ENCODE measurements at regions not wholly inside any gene's neighbourhood (a gene's known extent, or its start where the extent isn't known, plus 50 kb on each side); places are given as distances from the start of the nearest gene placed in this dataset.

- H3K36me3 ChIP-seq, result no peaks in the 10 kb centered on the region
- no peaks in the 10 kb centered on the region for H3K4me1 ChIP-seq
- TF ChIP-seq POLR2AphosphoS5 (IDR thresholded peaks at IDR 0.05) (no peak), EP300 (IDR thresholded peaks at IDR 0.05) (no peak), CTCF (IDR thresholded peaks at IDR 0.05) (no peak)
- 55% methylated on average over 1 of the region's 1 CpG for WGBS
- H3K27ac ChIP-seq, result no peak overlapping the region
- no peak overlapping the region for H3K4me3 ChIP-seq
- no peaks in the 10 kb centered on the region for H3K9me3 ChIP-seq
- no peaks in the 10 kb centered on the region for H3K27me3 ChIP-seq
- DNase-seq (ENCODE audit: low spot score in 2 of 2), result no peak
Observed at GRCh38 chrX:111020283-111020682, 75.7 kb upstream of the PAK3 start.

GRCh38 chrX:111013778-111014455 is 82.1 kb upstream of the PAK3 start:
- Histone ChIP-seq H3K36me3 (no peaks in the 10 kb centered on the region), H3K4me1 (no peaks in the 10 kb centered on the region), H3K4me3 (no peak overlapping the region), H3K27me3 (no peaks in the 10 kb centered on the region), H3K27ac (no peak overlapping the region), H3K9me3 (no peaks in the 10 kb centered on the region)
- DNase-seq (ENCODE audit: low spot score in 2 of 2), result no peak
- WGBS, result 74% methylated on average over 3 of the region's 3 CpGs
- TF ChIP-seq POLR2AphosphoS5 (IDR thresholded peaks at IDR 0.05) (no peak), CTCF (IDR thresholded peaks at IDR 0.05) (no peak), EP300 (IDR thresholded peaks at IDR 0.05) (no peak), POLR2A (IDR thresholded peaks at IDR 0.05) (no peak)

- WGBS, result 34% methylated on average over 3 of the region's 3 CpGs
- Histone ChIP-seq H3K9me3 (no peaks in the 10 kb centered on the region), H3K27ac (no peak overlapping the region), H3K27me3 (no peaks in the 10 kb centered on the region), H3K4me1 (no peaks in the 10 kb centered on the region), H3K4me3 (no peak overlapping the region), H3K36me3 (no peaks in the 10 kb centered on the region)
- TF ChIP-seq POLR2AphosphoS5 (IDR thresholded peaks at IDR 0.05) (no peak), POLR2A (IDR thresholded peaks at IDR 0.05) (no peak), EP300 (IDR thresholded peaks at IDR 0.05) (no peak), CTCF (IDR thresholded peaks at IDR 0.05) (no peak)
- no peak for DNase-seq (ENCODE audit: low spot score in 2 of 2)
Observed at GRCh38 chrX:111010111-111010510, 85.9 kb upstream of the PAK3 start.

- Histone ChIP-seq H3K4me1 (no peaks in the 10 kb centered on the region), H3K27ac (no peak overlapping the region), H3K4me3 (no peak overlapping the region), H3K27me3 (no peaks in the 10 kb centered on the region), H3K36me3 (no peaks in the 10 kb centered on the region), H3K9me3 (no peaks in the 10 kb centered on the region)
- DNase-seq (ENCODE audit: low spot score in 2 of 2), result no peak
- WGBS, result 26% methylated on average over 3 of the region's 3 CpGs
- TF ChIP-seq EP300 (IDR thresholded peaks at IDR 0.05) (no peak), CTCF (IDR thresholded peaks at IDR 0.05) (no peak), POLR2AphosphoS5 (IDR thresholded peaks at IDR 0.05) (no peak), POLR2A (IDR thresholded peaks at IDR 0.05) (no peak)
Observed at GRCh38 chrX:111009256-111009655, 86.7 kb upstream of the PAK3 start.

- H3K27ac ChIP-seq, result no peak overlapping the region
- no peak overlapping the region for H3K4me3 ChIP-seq
- H3K36me3 ChIP-seq, result no peaks in the 10 kb centered on the region
- no peaks in the 10 kb centered on the region for H3K4me1 ChIP-seq
- no peaks in the 10 kb centered on the region for H3K9me3 ChIP-seq
- DNase-seq (ENCODE audit: low spot score in 2 of 2), result no peak
- TF ChIP-seq POLR2A (IDR thresholded peaks at IDR 0.05) (no peak), EP300 (IDR thresholded peaks at IDR 0.05) (no peak), POLR2AphosphoS5 (IDR thresholded peaks at IDR 0.05) (no peak), CTCF (IDR thresholded peaks at IDR 0.05) (no peak)
- H3K27me3 ChIP-seq, result no peaks in the 10 kb centered on the region
- WGBS, result 63% methylated on average over 2 of the region's 2 CpGs
Observed at GRCh38 chrX:111008126-111008525, 87.9 kb upstream of the PAK3 start.
